SK-N-SH treated with all-trans-retinoic acid at 6 μM for 48 hours (cell line): ENCODE measurements at regions not wholly inside any gene's neighbourhood (a gene's known extent, or its start where the extent isn't known, plus 50 kb on each side); places are given as distances from the start of the nearest gene placed in this dataset.

Experiments used
- ARNTL ChIP-seq: fragments of 450-650 bp; formaldehyde crosslinking; IDR thresholded peaks from 2 replicates; pipeline ENCODE4 v1.5.0; 2020; ENCODE audit warnings: low read depth, mild to moderate bottlenecking, moderate library complexity, borderline replicate concordance
- BACH2 ChIP-seq: fragments of 250-450 bp; sonication (Bioruptor Pico); IDR thresholded peaks from 2 replicates; pipeline ENCODE4 v1.9.0; 2021; ENCODE audit warnings: mild to moderate bottlenecking, borderline replicate concordance
- CSDC2 ChIP-seq: fragments of 250-450 bp; sonication (Bioruptor Pico); IDR thresholded peaks from 2 replicates; pipeline ENCODE4 v1.5.0; 2020; ENCODE audit warnings: mild to moderate bottlenecking, moderate library complexity
- ISL1 ChIP-seq: fragments of 250-450 bp; sonication (Bioruptor Pico); IDR thresholded peaks from 2 replicates; pipeline ENCODE4 v2.1.2; 2022; ENCODE audit warnings: mild to moderate bottlenecking, moderate library complexity
- PATZ1 ChIP-seq: fragments of 250-450 bp; sonication (Bioruptor Pico); IDR thresholded peaks from 2 replicates; pipeline ENCODE4 v1.8.0; 2020; ENCODE audit warnings: mild to moderate bottlenecking, moderate library complexity, borderline replicate concordance
- POU6F1 ChIP-seq: fragments of 250-450 bp; sonication (Bioruptor Pico); IDR thresholded peaks from 2 replicates; pipeline ENCODE4 v1.8.0; 2021; ENCODE audit warnings: low read depth, mild to moderate bottlenecking, moderate library complexity, borderline replicate concordance
- RARB ChIP-seq: fragments of 250-450 bp; sonication (Bioruptor Pico); IDR thresholded peaks from 2 replicates; pipeline ENCODE4 v1.8.0; 2021; ENCODE audit warnings: mild to moderate bottlenecking, moderate library complexity
- TSHZ2 ChIP-seq: fragments of 250-450 bp; sonication (Bioruptor Pico); IDR thresholded peaks from 2 replicates; pipeline ENCODE4 v1.5.0; 2020; ENCODE audit warnings: mild to moderate bottlenecking, moderate library complexity
- ZFP30 ChIP-seq: fragments of 450-650 bp; formaldehyde crosslinking; IDR thresholded peaks from 2 replicates; pipeline ENCODE4 v1.5.0; 2022; ENCODE audit warnings: mild to moderate bottlenecking, moderate library complexity
- ZNF565 ChIP-seq: fragments of 450-650 bp; formaldehyde crosslinking; conservative IDR thresholded peaks from 2 replicates; pipeline ENCODE4 v1.5.0; 2020; ENCODE audit warnings: low read depth, mild to moderate bottlenecking, moderate library complexity
- ZNF70 ChIP-seq: fragments of 450-650 bp; formaldehyde crosslinking; IDR thresholded peaks from 2 replicates; pipeline ENCODE4 v1.5.0; 2020; ENCODE audit warnings: mild to moderate bottlenecking, moderate library complexity

- no peak for TF ChIP-seq PATZ1
- TF ChIP-seq ISL1 (CRISPR knock-in tag): no peak
- TF ChIP-seq TSHZ2 (CRISPR knock-in tag): no peak
- no peak for TF ChIP-seq ZNF70 (CRISPR knock-in tag)
- TF ChIP-seq POU6F1 (CRISPR knock-in tag): no peak
- no peak for TF ChIP-seq BACH2 (CRISPR knock-in tag)
- TF ChIP-seq CSDC2: no peak
- no peak for TF ChIP-seq ZNF565 (CRISPR knock-in tag)
- TF ChIP-seq RARB (CRISPR knock-in tag): no peak
- TF ChIP-seq ZFP30 (CRISPR knock-in tag): no peak
- no peak for TF ChIP-seq ARNTL (CRISPR knock-in tag)
Measured at GRCh38 chr3:139292192-139292591, 51.6 kb upstream of the MRPS22 start.
